G401.6 (cell line): ENCODE measurements at regions not wholly inside any gene's neighbourhood (a gene's known extent, or its start where the extent isn't known, plus 50 kb on each side); places are given as distances from the start of the nearest gene placed in this dataset.

Experiments used
- FAIRE-seq: peaks from 2 replicates; lab custom pipeline; 2012; peaks lifted over from hg19 to GRCh38; lab: Jason Lieb, UNC

DNA sequence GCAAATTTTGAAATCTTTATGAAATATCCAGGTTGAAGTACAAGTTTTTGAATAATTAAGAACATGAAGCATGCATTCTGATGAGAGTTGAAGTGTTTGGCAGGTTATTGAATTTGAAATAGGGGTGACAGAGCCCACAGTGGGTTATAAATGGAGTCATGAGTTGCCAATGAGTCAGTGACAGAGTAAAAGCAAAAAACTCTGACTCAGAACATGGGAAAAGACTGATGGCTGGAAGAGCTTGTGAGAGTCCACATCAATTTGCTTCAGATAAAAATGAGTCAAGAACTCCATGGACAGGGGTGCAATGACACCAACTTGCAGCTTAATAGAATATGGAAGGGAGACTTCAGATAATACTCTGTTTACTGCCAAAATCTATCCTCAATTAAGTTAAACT is 105.3 kb downstream of the SLC6A15 start:
- no peak for FAIRE-seq

DNA sequence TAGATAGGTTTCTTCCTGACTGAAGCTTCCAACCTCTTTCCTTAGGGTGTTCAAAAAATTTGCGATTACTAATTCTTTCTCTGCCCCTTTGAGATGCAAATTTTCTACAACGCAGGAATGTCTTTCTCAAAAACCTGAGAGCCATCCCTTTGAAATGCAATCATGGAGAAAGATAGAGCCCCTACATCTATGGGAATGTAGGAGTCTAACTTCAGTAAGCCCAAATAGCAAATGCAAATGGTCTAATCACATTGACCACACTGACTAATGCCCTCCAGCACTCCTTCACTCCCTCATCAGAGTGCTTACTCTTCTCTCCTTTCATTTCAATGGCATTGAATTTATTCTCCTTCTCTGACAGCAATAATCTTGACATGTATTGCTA is 107.1 kb downstream of the SLC6A15 start:
- no peak for FAIRE-seq

DNA sequence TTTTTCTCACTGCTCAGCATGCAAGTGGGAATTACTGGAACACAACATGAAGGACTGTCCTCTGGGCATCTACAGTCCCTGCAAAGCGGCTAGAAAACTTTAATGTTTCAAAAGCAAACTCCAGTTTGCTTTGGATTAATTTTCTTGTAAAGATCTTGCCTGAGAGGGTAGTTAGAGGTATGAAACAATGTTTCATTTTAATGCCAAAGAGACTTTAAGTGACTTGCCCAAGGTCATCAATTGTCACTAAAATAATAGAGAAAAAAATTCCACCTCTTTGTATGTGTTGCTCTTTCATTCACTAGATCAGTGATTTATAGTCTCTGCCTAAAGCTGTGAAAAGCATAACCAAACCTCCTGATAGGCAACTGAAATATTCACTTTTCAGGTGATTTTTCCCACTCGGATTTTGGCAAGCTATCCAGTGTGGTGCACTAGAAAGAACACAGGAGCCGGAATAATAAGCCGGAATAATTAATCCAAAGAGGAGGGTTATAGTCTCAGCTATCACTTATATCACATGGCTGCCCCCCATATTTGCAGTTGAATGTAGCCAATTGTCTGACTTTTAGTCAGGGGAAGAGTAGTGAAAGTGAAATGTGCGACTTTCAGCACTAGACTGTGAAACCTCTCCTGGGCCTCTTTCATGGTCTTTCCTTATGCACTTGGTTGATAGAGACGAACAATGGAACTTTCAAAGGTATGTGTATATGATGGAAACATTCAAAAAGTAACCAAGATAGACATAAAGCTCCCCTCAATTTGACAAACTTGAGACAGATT is 107.7 kb downstream of the SLC6A15 start:
- no peak for FAIRE-seq

DNA sequence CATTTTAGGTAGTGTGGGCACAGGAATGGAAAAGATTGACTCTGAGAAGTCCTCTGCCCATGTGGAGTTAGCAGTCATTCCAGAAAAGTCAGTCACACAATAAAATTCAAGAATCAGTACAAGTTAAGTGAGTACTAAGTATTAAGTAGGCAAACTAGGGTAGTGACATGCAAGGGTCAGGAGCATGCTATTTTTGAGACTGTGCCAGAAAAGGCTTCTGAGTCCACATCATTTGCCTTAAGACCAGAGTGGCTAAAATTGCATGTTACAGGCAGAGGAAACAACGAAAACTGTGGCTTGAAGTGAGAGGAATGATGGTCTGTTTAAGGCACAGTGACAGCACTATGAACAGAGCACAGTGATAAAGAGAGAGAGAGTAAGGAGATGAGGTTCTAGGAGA is 108.9 kb downstream of the SLC6A15 start:
- FAIRE-seq = no peak

DNA sequence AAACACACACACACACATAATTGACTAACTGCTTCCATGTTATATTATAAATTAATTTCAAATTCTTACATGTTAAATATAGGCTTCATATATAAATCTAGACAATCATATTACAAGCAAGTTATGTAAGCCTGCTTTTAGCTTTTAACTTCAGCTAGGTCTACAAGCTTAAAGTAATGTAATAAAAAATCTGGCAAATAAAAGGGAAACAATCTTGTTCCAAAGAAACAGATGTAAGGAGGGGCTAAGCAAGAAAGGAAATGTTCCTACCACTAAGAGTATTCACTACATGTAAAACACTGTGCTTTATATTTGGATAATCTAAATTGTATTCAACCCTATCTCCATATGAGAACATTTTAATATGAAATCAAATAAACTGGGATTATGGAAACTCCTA is 110.4 kb downstream of the SLC6A15 start:
- FAIRE-seq = no peak

DNA sequence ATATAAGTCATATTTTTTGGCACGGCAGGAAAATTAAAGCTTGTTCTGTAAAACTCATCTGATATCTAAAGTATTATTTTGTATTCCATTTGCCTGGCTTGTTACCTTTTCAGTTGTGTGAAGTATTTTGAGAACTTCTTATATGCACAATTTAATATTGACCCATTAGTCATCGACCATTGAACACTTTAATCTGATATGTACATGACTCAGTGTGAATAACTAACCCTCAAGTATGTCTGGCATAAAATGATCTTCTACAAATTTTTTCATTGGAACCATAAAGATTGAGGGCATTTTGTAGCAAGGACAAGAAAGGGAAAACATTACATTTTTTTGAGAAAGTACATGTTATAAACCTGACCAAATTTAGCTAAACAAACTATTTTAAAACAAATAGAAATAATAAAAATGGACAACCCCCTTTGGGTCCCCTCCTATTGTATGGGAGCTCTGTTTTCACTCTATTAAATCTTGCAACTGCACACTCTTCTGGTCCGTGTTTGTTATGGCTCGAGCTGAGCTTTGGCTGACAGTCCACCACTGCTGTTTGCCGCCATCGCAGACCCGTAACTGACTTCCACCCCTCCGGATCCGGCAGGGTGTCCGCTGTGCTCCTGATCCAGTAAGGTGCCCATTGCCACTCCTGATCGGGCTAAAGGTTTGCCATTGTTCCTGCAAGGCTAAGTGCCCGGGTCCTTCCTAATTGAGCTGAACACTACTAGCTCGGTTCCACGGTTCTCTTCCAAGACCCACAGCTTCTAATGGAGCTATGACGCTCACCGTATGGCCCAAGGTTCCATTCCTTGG is 118.8 kb downstream of the SLC6A15 start:
- FAIRE-seq = no peak

DNA sequence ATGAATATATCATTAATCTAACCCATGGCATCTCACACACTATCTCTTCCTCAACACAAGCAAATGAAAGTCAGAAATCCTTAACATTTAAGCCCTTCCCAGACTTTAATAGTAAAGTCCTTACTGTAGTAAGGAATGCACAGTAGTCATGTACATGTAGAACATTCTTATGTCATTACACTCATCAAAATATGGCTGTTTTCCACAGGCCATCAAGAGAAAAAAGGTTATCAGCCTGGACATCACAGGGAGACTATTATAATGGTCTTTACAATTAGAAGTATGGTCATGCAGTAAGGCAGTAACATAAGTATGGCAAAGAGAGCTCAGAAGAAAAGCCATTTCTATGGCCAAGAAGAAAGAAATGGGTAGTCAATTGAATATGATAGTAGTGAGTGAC is 121.2 kb downstream of the SLC6A15 start:
- no peak for FAIRE-seq

DNA sequence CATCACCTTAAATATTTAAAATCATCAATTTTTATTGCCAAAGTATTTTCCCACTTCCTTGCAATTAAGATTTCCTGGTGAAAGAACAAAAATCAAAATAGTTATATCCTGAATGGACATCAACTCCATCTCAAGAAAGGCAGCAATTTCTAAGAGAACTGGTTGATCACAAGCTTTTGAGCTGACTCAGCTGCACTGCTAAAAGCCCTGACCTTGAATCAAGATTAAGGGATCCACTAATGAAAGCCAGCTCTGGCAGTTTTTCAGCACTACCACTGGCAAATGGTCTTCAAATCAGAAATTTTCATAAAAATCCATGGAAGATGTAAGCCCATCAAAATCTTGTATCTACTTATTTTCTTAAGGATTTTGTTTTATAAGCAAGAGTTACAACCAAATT is 123.4 kb downstream of the SLC6A15 start:
- FAIRE-seq = no peak

DNA sequence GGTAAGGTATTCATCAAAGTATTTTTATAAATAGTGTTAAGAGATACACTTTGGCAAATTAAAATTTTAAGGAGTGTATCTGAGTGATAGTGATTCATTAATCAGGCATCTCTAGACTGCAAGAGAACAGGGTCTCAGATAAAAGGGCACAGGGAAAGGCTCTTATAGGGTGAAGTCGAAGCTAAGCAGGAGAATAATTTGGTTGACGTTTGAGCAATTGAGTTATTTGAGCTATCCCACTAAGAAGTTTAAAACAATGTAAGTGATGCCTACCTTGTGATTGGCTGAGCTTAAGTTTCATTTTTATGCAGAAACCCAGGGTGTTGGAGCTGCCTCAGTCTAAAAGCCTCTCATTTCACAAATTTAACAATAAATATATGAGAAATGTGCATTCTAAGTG is 125.3 kb downstream of the SLC6A15 start:
- no peak for FAIRE-seq

DNA sequence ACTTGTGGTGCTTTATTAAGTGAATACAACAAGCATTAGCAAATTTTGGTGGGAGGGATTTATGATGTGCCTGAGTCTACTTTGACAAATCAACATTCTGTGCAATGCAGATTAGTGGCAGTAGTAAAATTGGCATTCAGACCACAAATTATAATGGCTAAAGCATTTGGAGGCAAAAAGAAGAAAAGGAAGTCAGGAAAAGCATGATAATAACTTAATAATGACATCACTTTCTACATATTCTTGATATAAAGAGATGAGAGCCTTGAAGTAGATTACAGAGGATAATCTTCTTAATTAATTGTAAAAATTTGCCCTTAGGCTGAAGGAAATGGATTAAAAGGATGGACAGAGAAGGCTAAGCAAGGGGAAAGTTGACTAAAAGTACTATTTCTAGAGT is 126.0 kb downstream of the SLC6A15 start:
- no peak for FAIRE-seq

DNA sequence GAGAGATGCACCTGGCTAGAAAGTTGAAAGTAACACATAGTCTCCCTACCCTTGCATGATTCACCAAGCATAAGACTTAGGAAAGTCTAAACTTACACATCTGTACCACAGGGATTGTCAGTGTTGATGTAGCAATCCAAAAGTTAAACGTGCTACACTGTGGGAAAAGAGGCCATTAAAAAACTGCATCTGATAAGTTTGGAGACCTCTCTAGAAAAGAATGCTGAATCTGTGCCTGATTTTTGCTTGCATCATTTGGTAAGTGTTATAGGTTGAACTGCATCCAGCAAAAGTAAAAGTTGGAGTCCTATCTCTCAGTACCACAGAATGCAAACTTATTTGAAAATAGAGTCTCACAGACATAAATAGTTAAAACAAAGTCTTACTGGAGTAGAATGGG is 126.6 kb downstream of the SLC6A15 start:
- no peak for FAIRE-seq

DNA sequence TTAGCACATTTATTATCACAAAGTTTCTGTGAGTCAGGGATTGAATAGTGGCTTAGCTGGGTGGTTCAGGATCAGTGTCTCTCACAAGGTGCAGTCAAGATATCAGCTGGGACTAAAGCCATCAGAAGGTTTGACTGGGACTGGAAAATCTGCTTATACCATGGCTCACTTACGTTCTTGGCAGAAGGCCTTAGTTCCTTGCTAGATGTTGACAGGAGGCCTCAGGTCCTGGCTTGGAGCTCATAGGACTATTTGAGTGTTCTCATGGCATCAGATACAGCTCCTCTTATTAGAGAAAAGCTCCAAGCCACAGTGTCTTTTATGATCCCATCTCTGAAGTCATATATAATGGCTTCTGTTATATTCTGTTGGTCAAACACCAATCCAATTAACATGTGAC is 127.3 kb downstream of the SLC6A15 start:
- no peak for FAIRE-seq

DNA sequence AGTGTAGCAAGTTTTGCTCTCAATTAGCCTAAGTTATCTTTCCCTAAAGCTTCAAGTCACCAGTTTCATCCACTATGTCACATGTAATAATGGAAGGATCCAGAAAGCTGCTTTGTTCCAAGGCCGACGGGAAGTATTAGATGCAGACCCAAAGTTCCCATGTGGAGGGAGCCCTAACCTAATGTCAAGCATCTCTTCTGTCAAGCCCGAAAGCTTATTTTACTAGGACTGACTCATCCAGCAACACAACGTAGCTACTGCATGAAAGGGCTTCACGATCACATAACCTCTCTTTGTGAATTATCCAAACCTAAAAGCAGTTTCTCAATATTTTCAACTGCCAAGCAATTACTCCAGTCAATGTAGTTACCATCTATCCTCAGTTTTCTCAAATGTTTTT is 133.4 kb downstream of the SLC6A15 start:
- no peak for FAIRE-seq

DNA sequence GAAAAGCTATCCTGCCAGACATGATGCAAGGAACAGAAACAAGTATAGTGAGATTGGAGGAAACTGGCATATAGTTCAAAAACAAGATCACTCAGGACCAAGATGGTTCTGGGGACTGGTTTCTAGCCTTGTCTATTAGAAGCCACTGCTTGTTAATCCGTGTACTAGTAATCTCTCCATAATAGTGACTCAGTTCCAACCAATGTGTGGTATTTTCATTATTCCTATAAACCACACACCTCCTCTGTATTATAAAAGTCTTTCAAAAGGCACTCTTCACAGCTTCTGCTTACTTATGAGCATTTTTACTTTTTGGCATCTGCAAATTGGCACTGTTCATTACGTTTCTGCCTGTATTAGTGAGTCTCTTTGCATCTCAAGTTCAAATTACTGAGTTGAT is 140.3 kb downstream of the SLC6A15 start:
- FAIRE-seq = no peak

DNA sequence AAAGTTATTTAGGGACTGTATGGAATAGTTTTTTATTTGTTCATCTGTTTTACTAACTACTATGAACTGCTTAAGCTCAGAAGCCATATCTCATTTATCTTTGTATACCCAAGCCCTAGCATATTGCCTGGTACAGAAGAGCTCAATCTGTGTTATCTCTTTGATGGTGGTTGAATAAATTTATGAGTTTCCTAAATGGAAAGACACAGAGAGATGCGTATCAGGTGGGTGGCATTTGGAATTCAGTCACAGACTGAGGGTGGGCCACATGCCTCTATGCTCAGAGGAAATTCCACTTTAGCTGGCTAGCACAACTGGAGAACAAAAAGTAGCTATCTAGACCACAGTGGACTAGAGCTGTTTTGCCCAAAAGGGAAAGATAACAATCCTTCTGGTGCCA is 145.5 kb downstream of the SLC6A15 start:
- FAIRE-seq = no peak

DNA sequence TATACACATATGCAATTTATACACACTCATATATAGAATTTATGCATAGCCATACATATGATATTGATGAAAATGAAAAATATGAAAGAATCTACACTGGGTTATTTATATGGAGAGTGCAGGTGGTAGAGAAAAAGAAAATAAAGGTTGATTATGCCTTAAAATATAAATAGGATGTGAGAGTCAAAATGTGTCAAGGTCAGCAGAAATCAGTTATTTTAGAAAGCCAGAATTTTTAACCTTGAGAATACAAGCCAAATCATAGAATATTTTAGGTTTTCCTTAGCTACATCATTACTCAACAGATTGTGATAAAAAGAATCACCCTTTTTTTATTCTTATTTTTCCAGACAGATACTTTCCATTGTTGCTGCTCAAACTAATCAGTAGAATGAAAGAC is 146.2 kb downstream of the SLC6A15 start:
- FAIRE-seq = no peak

DNA sequence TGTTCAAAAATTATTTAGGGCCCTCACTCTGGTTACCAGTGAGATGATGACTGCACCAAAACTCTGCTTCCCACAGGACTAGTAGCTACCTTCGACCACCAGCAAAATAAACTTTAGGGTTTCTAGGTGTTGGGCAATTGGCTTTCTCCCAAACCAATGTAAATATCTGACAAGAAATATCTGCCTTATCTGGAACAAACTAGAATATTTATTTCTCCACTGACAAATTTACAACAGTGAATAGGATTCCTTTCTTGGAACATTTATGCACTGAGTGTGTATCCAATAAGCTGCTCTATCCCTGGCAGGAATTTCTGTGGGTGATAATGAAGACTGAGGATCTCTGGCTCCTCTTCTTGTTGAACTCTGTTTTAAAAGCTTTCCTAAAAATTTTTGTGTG is 148.6 kb downstream of the SLC6A15 start:
- no peak for FAIRE-seq

DNA sequence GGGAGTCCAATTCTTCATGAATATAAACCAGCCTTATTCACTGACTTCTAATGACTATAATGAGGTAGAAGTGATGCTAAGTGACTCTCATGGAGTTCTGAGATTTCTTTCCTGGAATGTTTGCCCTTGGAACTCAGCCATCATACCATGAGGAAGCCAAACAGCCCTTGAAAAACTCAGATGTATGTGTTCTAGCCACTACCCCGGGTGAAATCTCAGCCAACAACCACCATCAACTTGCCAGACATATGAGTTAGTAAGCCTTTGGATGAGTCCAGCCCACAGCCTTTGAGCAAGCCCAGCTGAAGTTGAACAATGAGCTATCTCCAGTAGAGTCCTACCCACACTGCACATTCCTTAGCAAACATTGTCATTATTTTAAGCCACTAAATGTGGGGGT is 149.5 kb downstream of the SLC6A15 start:
- no peak for FAIRE-seq

DNA sequence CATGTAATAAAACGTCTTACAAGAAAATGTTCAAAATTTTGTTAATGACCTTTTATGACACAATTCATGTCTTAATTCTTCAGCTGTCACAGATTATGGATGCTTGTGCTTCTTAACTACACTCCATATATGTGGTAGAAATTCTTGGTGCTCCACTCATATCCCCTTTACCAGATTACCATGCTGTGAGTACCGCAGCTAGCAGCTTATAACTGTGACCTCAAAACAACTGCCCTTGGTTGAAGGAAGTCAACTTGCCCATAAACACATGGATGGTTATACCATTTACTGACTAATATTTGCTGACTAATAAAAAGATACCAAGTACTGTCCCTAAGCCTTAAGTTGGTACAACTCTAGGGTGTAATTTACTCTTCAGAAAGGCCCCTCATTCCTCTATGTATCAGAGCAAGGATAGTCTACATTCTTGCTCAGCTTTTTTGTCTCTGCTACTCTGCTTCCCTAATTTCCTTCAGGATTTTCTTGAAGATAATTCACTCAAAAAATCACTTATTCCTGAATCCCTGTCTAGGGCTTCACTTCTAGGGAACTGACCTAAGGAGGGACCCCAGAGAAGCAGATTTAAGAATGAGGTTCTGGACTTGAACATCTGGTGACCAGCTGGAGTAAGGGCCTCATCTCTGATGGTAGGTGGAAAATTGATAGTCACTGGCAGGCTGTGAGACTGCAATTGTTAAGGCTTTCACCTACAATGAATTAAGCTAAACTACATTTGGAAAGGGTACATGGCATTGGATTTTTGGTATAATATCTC is 152.3 kb downstream of the SLC6A15 start:
- no peak for FAIRE-seq

DNA sequence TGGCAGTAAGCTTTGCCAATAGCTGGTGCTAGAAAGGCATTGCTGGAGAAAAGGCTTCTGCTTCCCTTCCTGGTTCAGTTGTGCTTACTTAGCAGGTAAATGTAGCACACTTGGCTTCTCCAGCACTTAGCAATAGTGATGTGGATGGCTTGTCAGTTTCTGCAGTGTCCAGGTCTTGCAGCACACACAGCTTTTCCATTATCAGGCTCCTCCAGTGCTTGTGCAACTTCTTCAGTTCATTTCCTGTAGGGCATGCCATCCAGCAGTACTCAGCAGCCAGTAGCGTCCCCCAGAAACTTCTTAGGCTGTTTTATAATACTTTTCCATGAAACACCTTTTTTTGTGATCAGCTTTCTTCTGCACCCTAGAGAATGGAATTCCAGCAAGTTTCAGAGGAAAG is 154.6 kb downstream of the SLC6A15 start:
- FAIRE-seq = no peak

DNA sequence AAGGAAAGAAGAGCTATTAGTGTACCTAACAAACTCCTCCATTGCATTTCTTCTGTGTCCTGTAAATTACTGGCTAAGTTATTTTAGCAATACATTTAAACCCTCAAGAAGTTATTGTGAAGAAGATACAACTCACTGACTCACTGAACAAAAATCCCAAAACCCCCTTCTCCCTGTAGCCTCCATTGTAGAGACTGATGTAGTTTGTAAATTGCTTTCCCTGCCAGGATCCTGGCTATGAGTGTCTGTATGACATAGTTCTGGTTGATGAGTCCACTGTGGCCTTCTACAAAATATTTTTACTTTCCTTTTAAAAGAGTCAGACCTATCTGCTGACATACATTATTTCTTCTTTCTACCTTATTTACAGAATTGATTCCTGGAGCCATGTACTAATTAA is 155.6 kb downstream of the SLC6A15 start:
- no peak for FAIRE-seq

DNA sequence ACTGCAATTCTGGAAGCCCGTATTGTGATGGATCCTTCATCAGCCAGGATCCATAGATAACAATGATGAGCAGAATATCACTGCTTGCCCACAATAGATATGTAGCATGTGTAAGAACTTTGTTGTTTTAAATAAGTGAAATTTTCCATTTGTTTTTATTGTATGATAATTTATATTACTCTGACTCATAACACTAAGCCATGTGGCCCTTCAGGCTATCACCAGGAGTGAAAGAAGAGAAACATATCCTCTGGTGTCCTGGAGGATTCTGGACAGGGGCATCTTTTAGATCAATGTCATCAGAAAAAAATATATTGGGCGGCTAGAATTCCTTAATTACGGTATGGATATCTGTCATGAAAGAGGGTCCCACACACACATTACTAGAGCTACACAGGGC is 167.5 kb downstream of the SLC6A15 start:
- no peak for FAIRE-seq

DNA sequence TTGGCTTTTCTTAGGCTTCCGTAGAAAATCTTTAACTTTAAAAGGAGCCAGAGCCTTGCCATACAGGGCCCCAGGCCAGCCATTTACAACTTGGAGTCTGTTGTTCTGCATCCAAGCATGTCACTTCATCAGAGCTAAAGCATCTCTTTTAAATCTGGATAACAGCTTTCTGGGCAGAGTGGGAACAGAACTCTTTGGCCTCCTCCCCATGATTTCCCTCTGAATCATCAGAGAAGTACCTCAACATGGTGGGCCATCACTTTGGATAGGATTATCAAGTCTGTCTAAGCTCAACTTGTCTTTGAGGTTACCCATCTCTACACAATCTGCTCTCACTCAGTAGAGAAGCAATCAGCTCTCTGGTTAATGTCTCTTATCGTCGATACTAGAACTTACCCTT is 170.9 kb downstream of the SLC6A15 start:
- no peak for FAIRE-seq
